Embryonic facial prominence (tissue), 1 donor: ENCODE measurements at regions not wholly inside any gene's neighbourhood (a gene's known extent, or its start where the extent isn't known, plus 50 kb on each side); places are given as distances from the start of the nearest gene placed in this dataset.
"Not testable (repeated sequence)": the region's sequence is repeated elsewhere in the genome, so short reads cannot be mapped to it uniquely, and the experiment has no call there.

Experiments
- DNase-seq: peaks from one replicate; pipeline ENCODE4 v3.0.0-alpha.2; 2016; ENCODE audit errors: extremely low spot score

DNA sequence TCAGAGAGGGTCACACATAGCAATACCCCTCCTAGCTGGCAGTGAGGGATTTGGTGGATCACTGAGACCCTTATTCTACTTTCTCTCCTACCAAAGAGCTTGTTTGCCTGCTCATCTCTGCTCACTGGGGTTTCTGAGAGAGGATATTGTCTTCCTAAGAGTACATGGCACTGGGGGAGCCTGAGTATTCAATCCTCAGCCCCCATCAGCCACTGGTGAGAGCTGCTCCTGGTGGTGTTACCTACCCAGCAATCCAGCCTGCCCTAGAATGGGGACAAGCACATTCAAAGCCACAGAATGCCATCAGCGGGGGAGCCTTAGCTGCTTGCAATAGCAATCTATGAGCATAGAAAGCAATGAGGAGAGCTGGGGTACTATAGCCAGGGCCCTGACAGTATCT, 281.1 kb downstream of the WDR11 start:
- no peak for DNase-seq

DNA sequence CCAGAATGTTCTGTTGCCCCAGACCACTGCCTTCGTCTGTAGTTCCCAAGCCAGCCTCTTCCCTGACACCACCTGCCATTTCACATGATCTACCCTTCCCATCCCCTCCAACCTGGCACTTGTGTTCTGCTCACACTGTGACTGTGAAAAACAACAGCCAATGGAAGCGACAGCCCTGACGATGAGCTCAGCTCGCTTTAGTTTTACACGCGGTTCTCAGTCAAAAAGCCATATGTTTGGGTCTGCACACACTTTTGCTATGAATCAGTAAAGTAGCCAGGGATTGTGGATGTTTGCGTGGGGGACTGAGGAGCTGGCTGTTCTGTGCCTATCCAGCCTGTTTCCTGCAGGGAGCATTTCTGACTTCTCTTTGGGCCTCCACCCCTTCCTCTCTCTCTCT, 282.7 kb downstream of the WDR11 start:
- DNase-seq, result no peak

DNA sequence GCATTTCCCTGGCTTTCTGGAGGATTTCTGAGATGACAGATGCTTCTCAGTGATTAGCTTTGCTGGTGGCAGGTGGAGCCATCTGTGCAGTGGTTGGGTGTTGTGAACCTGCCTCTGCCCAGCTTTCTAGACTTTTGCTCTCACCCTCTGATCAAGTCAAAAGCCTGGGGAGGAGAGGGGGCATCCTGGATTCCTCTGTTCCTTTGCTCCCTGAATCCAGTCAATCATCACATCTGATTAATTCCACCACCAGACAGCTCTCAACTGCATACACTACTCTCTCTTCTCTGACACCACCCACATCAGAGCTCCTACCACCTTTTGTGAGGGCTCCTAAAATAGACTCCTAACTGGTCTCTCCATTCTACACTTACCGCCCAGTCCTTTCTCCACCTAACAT, 283.5 kb downstream of the WDR11 start:
- no peak for DNase-seq

DNA sequence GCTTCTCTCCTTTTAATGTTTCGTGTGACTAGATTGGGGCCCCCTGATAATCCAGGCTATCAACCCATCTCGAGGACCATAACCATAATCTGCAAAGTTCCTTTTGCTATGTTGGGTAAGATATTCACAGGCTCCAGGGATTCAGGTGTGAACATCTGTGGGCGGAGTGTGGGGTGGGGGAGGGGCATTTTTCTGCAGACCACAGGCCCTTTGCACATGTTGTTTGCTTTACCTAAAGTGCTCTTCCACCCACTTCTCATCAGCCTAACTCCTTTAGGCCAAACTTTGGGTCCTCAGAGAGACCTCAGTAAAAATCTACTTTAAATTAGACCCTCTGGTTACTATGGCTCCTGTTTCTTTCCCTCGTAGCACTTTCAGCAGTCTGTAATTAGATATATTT, 284.4 kb downstream of the WDR11 start:
- no peak for DNase-seq

DNA sequence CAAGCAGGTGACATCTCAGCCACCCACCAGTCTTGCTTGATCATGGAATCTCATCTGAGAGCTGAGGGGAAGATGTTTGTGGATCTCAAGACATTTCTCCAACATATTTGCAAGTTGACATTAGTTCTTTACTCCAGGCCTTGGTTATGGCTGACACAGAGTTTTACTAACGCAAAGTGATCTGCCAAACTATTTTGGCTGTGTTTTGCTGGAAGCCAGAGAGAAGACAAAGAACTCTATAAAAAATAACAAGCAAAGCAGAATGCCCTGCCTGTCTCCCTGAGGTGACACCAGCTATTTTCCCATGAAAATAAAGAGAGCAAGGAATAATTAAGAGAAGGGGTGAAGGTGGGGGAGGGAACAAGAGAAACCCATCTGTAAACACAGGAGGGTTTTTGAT, 286.4 kb downstream of the WDR11 start:
- DNase-seq, result no peak

DNA sequence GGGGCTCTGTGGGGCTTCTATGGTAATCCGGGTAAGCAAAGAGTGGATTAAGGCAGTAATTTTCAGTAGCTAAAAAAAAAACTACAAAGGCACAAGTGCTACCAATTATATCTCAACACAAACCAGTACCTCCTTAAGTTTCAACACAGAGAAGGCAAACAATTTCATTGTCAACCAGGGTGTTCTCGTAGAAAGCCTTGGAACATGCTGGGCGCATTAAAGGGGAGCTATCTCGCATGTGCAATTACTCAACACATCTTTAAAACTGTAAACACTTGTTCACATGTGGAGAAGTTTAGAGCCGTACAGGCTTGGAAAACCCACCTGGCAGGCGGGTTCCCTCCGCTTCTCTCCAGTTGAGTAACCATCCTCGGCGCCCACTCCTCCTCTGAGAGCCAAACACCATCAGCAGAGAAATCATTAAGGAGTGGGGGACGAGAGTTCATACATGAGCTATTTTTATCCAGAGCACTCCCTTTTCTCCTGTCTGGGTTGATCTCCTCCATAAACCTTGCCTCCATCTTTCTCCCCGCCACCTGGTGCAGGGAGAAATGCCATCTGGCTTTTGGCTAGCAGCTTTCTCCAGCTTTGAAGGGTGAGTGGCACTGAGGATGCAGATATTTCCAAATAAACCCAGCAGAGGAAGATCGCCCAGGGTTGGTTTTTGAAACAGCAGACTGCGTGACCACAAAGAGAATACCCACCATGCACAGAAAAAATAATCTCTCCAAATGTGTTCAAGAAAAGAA, 287.1 kb downstream of the WDR11 start:
- no peak for DNase-seq

DNA sequence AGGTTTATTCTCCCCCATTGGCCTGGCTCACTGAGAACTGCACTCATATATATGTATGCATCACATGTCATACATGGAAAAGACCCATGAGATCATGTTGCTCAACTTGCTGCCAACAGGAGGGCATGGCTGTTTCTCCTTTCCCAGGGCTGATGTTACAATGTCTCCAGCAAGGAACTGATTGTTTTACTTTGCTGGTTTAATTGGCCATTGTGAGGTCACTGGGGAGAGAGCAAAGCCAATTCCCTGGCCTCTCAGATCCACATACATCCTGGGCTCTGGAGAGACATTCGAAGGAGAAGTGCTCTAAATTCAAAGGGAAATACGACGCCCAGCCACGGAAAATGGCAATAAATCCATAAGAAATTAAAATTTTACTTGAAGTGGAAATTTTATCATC, 287.8 kb downstream of the WDR11 start:
- no peak for DNase-seq

DNA sequence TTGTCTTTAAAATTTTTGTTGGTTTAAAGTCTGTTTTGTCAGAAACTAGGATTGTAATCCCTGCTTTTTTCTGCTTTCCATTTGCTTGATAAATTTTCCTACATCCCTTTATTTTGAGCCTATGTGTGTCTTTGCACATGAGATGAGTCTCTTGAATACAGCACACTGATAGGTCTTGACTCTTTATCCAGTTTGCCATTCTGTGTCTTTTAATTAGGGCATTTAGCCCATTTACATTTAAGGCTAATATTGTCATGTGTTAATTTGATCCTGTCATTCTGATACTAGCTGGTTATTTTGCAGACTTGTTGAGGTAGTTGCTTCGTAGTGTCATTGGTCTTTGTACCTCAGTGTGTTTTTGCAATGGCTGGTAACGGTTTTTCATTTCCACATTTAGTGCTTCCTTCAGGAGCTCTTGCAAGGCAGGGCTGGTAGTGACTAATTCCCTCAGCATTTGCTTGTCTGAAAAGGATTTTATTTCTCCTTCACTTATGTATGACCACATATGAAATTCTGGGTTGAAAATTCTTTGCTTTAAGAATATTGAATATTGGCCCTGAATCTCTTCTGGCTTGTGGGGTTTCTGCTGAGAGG, 294.7 kb downstream of the WDR11 start:
- DNase-seq, result not testable (repeated sequence)

DNA sequence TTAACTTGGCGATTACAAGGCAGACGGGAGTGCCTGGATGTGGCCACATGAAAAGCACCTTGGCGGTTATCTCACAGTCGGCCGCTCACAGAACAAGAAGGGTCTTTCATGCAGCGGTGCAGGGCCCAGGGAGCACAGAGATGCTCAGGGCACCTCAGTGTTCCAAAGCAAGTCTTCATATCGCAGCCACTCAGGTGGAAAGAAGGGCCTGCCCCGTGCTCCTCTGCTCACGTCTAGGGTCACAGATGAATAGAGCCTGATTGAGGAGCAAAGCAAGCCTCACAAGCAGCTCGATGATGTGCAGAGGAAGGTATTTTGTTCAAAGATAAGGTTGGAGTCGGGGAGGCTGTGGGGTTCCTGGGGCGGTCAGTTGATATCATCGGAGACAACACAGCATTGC, 297.8 kb downstream of the WDR11 start:
- DNase-seq, result no peak

DNA sequence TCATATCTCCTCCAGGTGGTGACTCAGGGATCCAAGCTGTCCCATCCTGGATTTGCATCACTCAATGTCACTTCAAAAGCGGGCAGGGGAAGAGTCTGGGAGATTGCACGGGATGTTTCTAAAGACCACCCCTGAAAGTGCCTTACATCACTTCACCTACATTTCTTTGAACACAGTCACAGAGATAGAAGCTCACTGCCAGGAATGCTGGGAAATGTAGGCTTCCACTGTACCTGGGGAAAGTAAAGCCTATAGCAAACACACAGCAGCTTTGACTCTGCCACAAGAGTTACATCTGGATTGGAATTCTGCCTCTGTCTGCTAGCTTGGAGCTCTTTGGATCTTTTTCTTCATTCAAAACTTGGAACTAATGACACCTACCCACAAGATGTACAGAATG, 300.9 kb downstream of the WDR11 start:
- no peak for DNase-seq

DNA sequence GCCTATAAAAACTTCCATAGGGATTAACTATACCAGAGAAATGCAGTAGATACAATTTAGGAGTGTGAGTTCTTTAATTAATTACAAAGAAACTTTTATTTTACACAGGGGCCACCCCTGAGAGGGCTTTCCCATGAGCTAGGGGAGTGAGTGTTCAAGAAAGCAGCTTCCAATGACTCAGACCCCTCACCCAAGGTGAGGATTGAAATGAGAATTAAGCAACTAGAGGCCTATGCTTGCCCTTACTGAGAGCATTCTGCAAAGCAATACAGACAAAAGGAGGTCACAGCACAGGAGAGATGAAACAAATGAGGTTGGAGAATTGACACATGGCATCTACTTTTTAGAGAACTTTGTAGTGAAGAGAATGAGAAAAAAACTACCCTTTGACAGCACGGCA, 301.8 kb downstream of the WDR11 start:
- DNase-seq, result no peak

DNA sequence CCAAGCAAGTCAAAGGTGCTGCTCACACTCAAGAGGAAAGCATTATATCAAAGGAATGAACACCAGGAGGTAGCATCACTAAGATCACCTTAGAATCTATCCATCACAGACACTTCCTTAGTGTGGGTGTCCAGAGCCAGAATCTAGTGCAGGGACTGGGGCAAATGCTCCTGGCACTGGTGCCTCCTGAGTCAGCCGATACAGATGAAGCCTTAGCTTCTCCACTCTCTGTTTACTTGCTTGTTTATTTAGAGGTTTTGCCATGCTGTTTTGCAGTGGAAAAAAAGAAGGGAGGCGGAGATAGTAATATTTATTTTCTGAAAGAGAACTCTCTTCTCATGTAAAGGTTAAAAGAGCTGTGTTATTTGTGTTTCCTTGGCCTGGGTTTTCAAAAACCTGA, 303.1 kb downstream of the WDR11 start:
- DNase-seq, result no peak

DNA sequence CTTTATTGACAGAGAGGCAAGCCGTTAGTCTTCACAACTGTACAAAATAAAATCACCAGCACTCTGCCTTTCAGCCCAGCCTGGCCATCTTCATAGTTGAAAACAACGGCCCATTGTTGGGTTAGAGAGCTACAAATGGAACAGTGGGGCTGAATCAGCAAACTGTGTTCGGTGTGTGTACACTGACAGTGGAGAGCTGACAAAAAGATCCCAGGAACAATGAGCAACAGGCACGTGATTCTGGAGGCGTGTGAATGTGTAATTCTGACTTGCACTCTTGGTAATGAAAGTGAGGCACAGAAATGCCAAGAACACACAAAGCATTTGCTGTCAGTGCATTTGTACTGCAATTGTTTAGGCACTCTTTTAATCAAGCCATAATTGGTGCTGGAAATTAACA, 303.7 kb downstream of the WDR11 start:
- DNase-seq, result no peak

DNA sequence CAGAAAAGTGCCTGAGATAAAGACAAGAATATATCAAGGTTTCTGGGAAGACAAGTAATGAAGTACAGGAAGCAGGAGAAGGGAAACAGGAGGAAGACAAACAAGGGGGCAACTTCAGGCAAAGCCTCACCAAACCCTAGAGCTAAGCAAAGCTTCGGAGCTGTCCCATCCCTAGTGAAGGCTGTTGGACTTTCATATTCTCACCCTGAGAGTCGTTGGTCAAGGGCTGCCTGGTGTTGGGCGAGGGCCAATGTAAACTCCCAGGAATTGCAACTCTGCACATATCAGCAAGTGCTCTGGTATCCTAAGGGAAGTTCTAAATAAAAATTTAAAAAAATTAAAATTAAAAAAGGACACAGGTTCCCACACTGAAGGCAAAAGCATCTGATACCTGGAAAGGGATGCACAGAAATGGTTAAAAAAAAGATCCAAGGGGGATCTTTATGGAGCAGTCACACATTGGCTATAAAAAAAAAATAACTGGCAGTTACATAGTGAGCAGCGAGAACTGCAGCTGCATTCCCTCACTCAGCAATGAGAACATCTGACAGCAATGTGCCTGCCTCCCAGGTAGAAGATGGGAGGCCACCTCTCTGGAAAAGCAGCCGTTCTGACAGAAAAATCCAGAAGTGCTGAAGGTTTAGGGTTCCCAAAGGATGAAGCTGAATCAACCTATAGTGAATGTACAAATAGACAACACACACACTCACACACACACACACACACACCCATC, 304.7 kb downstream of the WDR11 start:
- no peak for DNase-seq

DNA sequence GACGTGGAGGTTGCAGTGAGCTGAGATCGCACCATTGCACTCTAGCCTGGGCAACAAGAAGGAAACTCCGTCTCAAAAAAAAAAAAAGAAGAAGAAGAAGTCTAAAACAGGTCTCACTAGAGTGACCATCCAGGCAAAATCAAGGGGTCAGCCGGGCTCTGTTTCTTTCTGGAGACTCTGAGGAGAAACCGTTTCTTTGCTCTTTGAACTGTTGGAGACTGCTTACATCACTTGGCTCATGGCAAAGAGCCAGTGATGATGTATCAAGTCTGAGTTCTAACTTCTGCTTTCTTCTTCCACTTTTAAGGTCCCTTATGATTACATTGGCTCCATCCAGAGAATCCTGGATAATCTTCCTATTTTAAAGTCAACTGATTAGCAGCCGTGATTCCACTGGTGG, 306.8 kb downstream of the WDR11 start:
- DNase-seq, result no peak

DNA sequence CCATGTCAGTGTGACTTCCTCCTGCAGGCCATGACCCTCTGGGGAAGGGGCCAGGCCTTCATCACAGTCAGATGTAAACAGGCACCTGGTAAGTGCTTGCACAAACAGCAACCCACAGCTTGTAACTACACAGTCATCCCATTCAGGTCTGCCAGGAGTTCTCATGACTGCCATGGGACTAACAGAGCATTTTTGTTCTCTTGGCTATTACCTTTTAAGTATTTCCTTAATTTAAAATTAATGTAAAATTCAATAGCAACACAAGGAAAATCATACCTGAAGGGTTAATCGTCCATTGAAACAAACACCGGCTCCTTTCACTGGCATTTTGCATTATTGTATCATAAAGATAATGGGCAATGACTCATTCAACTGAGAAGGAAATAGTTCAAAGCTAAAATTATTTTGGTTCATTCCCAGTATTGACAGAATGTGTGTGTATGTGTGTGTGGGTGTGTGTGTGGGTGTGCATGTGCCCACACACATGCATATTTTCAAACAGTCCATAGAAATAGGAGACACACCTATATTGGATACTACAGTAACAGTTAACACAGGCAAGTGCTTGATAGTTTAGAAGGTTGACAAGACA, 307.9 kb downstream of the WDR11 start:
- no peak for DNase-seq

DNA sequence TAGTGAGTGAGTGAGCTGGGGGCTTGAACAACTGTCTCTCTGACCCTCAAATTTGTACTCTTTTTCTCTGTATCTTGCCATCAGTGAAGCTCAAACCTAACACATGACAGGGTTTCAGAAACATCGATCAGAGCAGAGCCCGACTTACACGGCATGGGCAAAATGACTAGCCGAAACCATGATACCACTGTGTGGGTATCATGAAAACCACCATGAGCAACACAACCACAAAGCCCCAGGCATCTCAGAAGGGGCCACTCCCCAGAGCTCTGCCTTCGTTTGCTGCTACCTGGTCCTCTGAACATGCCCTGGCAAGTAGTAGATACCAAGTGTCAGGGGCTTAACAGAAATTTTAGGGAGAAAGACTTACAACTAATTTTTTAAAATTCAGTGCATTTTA, 308.5 kb downstream of the WDR11 start:
- DNase-seq, result no peak

DNA sequence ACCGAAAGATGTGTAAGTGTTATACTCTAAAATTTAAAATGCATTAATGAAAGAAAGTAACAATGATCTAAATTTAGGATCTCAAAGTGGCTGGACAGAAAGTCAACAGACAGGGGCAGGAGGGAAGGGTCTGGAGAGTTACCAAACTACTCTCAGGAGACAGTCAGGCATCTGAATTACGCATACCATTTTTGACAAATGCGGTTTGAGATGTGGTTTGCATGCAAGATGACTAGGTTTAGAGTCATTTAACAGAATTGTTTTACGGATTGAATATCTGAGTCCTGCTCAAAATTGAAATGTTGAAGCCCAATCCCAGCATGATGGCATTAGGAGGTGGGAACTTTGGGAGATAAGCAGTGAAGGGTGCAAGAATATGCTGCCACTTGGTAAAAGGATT, 314.1 kb downstream of the WDR11 start:
- DNase-seq, result no peak

DNA sequence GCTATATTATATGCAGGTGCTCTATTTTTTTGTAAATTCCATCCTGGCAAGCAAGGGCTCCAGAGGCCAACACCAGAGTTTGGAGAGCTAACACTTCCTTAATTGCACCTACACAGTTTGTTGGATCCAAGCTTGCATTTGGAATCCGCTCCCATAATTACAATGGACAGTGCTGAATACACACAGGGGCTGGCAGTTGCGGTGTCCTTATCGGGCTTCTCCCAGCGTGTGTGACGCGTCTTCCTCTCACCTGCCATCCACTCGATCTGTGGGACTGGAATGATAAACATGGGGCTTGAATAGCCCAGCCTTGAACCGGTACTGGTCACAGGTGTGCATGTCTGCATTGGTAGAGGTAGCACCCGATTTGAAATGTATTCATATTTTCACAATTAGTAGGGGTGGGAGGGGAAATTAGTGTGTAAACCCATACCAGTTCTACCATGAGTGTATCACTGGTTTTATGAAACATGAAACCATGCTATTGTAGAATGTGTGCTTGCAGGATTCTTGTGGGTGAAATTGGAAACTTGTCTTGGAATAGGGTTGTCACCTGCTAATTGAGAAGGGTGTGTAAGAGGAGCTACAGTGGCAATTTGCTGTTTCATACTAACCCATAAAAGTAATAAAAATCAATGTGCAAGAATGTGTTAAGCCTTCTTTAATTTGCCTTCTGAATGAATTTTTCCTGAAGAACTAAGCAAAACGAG, 316.5 kb downstream of the WDR11 start:
- no peak for DNase-seq

DNA sequence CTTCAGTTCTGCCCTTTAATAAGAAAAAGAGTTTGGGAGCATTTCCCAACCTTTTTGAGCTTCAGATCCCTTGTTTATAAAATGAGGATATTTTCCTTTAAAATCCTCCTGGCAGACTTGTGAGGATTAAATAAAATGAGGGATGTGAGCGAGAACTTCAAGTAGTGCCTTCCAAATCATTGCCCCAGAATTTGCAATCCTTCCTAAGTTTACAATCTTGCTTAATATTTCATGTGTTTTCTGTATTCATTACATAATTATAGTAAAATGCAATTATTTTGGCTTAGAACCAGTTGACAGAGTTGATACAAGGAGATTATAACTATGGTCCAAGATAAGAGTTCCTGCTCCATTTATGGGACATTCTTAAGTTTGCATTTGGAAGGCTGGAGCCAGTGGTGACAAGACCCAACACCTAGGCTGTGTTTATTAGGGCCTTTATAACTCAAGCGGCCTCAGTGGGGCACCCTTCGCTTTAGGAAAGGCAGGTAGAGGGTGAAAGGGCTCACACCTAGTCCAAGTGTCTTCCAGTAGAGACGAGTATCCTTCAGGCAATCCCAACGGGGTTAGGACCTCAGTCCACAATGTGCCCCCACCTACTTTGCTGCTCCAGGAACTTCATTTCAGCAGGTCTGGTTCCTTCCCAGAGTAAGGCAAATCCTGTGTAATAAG, 317.5 kb downstream of the WDR11 start:
- no peak for DNase-seq

DNA sequence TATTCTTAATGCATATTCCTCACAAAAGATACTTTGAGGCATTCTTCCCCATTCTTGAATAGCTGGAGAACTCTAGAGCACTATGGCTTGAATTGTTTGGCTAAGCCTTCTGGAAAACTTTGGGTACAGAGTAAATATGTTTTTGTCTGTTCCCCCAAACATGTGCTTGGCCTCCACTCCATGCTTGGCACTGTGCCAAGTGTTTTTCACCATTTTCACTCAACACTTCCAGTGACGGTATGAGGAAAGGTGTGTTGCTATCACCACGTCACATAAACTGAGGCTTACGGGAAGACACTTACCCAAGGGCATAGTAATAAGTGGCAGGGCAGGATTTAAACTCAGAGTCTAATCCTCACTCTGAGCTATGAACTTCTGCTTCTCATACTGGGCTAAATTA, 318.2 kb downstream of the WDR11 start:
- no peak for DNase-seq
